Right lobe of liver (tissue), 4 donors: ENCODE measurements at regions not wholly inside any gene's neighbourhood (a gene's known extent, or its start where the extent isn't known, plus 50 kb on each side); places are given as distances from the start of the nearest gene placed in this dataset.

Experiments used
- CTCF ChIP-seq, 4 donors: fragments of 200-600 bp in 3 of 4; fragments of 450-650 bp in 1 of 4; IDR thresholded peaks; one replicate each; pipeline versions ENCODE4 v1.5.1 to v1.8.0; 2016 to 2022; ENCODE audit warnings: antibody characterized with exemption in 4 of 4, mild to moderate bottlenecking in 2 of 4
- POLR2A ChIP-seq: fragments of 450-650 bp; IDR thresholded peaks from one replicate; pipeline ENCODE4 v1.6.1; 2017; ENCODE audit warnings: antibody characterized with exemption, mild to moderate bottlenecking
- donor health status: DM: no; HTN: no; CAD: no.
- donor health status: DM: no; HTN: no; CAD: no.
- donor health status: DM: no; HTN: yes; CAD: no.

DNA sequence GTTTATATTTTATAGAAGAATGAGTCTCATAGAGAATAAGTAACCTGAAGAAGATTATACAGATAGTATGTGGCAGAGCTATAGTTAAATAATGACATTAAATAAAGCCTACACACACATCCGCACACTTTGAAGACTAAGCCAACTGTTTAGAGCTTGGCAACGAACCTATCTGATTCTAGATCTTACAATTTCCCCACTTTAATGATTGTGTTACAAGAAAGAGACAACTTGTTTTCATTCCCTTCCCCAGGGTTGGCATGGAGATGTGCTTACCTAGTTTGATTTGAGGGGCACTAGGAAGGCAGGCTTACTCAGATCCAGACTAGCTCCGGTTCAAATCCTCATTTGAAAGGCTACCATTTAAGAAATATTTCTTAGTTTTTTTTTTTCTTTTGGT lies 61.9 kb upstream of the CBLB start:
- TF ChIP-seq CTCF (IDR thresholded peaks at IDR 0.05) (no peak), POLR2A (no peak)
